ENCODE measurements at regions not wholly inside any gene's neighbourhood (a gene's known extent, or its start where the extent isn't known, plus 50 kb on each side); places are given as distances from the start of the nearest gene placed in this dataset.
A peak's percentile ranks its signal among the peaks of the same experiment; 100 is the strongest.

GRCh38 chr2:67277450-67277849 lies 119.7 kb upstream of the ETAA1 start:
- H2BK12ac ChIP-seq (ENCODE audit: low read length) = no peak overlapping the region
- no peak overlapping the region for H3K18ac ChIP-seq (ENCODE audit: low read length)
- no CpG with 5 or more reads among the region's 7 CpGs for WGBS (ENCODE audit: extremely low coverage, insufficient coverage, insufficient read length)
- no peak overlapping the region for H3K4me3 ChIP-seq (ENCODE audit: low read depth, low read length)
- H3K4me1 ChIP-seq (ENCODE audit: control insufficient read depth in 1 of 2, insufficient read depth in 2 of 2, low read length in 2 of 2) = no peaks in the 10 kb centered on the region
- H3K9me3 ChIP-seq (ENCODE audit: insufficient read depth, low read depth, low read length) = no peaks in the 10 kb centered on the region
- H2AK5ac ChIP-seq (ENCODE audit: low read length) = no peak overlapping the region
- no peaks in the 10 kb centered on the region for H3K27me3 ChIP-seq (ENCODE audit: insufficient read depth, low read length)
- H3K79me2 ChIP-seq (ENCODE audit: control insufficient read depth, insufficient read depth, low read length, poor library complexity) = no peaks in the 10 kb centered on the region
- no peak overlapping the region for H2BK120ac ChIP-seq (ENCODE audit: insufficient read depth, low read length, poor library complexity)
- no peak overlapping the region for H3K4ac ChIP-seq (ENCODE audit: low read depth, low read length)
- no peak overlapping the region for H3K23ac ChIP-seq (ENCODE audit: low read length)
- no peak overlapping the region for H4K12ac ChIP-seq (ENCODE audit: low read depth, low read length)
- no peak overlapping the region for H3K9ac ChIP-seq (ENCODE audit: low read length)
- no peak overlapping the region for H3K14ac ChIP-seq (ENCODE audit: low read length)
- no peak overlapping the region for H2AFZ ChIP-seq (ENCODE audit: insufficient read depth, low read length, poor library complexity)
- H3K79me1 ChIP-seq (ENCODE audit: low read length) = no peaks in the 10 kb centered on the region
- H3K36me3 ChIP-seq (ENCODE audit: control insufficient read depth in 1 of 2, insufficient read depth in 2 of 2, low read length in 2 of 2) = no peaks in the 10 kb centered on the region
- no peak overlapping the region for H3K27ac ChIP-seq (ENCODE audit: low read depth, low read length)
- H4K91ac ChIP-seq (ENCODE audit: low read depth, low read length) = no peak overlapping the region
- DNase-seq = peak in 1 of 2 donors; percentile 25
- no peak overlapping the region for H3K4me2 ChIP-seq (ENCODE audit: low read length)
- H2BK5ac ChIP-seq (ENCODE audit: low read depth, low read length, poor library complexity) = no peak overlapping the region
- no peak overlapping the region for H4K8ac ChIP-seq (ENCODE audit: low read depth, low read length)

GRCh38 chr2:67281101-67281500 lies 116.0 kb upstream of the ETAA1 start:
- Histone ChIP-seq H3K4ac (ENCODE audit: low read depth, low read length) (no peak overlapping the region), H3K14ac (ENCODE audit: low read length) (no peak overlapping the region), H3K36me3 (ENCODE audit: control insufficient read depth in 1 of 2, insufficient read depth in 2 of 2, low read length in 2 of 2) (no peaks in the 10 kb centered on the region), H3K4me1 (ENCODE audit: control insufficient read depth in 1 of 2, insufficient read depth in 2 of 2, low read length in 2 of 2) (no peaks in the 10 kb centered on the region), H2BK120ac (ENCODE audit: insufficient read depth, low read length, poor library complexity) (no peak overlapping the region), H3K9me3 (ENCODE audit: insufficient read depth, low read depth, low read length) (no peaks in the 10 kb centered on the region), H2AFZ (ENCODE audit: insufficient read depth, low read length, poor library complexity) (no peak overlapping the region), H4K8ac (ENCODE audit: low read depth, low read length) (no peak overlapping the region), H3K23ac (ENCODE audit: low read length) (no peak overlapping the region), H4K12ac (ENCODE audit: low read depth, low read length) (no peak overlapping the region), H2BK5ac (ENCODE audit: low read depth, low read length, poor library complexity) (no peak overlapping the region), H3K9ac (ENCODE audit: low read length) (no peak overlapping the region), H2AK5ac (ENCODE audit: low read length) (no peak overlapping the region), H3K18ac (ENCODE audit: low read length) (no peak overlapping the region), H3K4me2 (ENCODE audit: low read length) (no peak overlapping the region), H2BK12ac (ENCODE audit: low read length) (no peak overlapping the region), H3K27me3 (ENCODE audit: insufficient read depth, low read length) (no peaks in the 10 kb centered on the region), H3K79me1 (ENCODE audit: low read length) (no peaks in the 10 kb centered on the region), H3K4me3 (ENCODE audit: low read depth, low read length) (no peak overlapping the region), H3K79me2 (ENCODE audit: control insufficient read depth, insufficient read depth, low read length, poor library complexity) (no peaks in the 10 kb centered on the region), H4K91ac (ENCODE audit: low read depth, low read length) (no peak overlapping the region), H3K27ac (ENCODE audit: low read depth, low read length) (no peak overlapping the region)
- WGBS (ENCODE audit: extremely low coverage, insufficient coverage, insufficient read length) = no CpG with 5 or more reads among the region's 2 CpGs
- no peak for DNase-seq

- H3K9me3 ChIP-seq (ENCODE audit: insufficient read depth, low read depth, low read length) = no peaks in the 10 kb centered on the region
- no peak overlapping the region for H3K4ac ChIP-seq (ENCODE audit: low read depth, low read length)
- no peak overlapping the region for H4K91ac ChIP-seq (ENCODE audit: low read depth, low read length)
- no peak overlapping the region for H2AK5ac ChIP-seq (ENCODE audit: low read length)
- no peak overlapping the region for H3K14ac ChIP-seq (ENCODE audit: low read length)
- H3K4me2 ChIP-seq (ENCODE audit: low read length) = no peak overlapping the region
- no peak overlapping the region for H3K18ac ChIP-seq (ENCODE audit: low read length)
- no peak overlapping the region for H2BK12ac ChIP-seq (ENCODE audit: low read length)
- no peak overlapping the region for H3K23ac ChIP-seq (ENCODE audit: low read length)
- H4K12ac ChIP-seq (ENCODE audit: low read depth, low read length) = no peak overlapping the region
- H3K36me3 ChIP-seq (ENCODE audit: control insufficient read depth in 1 of 2, insufficient read depth in 2 of 2, low read length in 2 of 2) = no peaks in the 10 kb centered on the region
- no peak overlapping the region for H3K27ac ChIP-seq (ENCODE audit: low read depth, low read length)
- H3K27me3 ChIP-seq (ENCODE audit: insufficient read depth, low read length) = no peaks in the 10 kb centered on the region
- no peak overlapping the region for H3K4me3 ChIP-seq (ENCODE audit: low read depth, low read length)
- no peaks in the 10 kb centered on the region for H3K79me1 ChIP-seq (ENCODE audit: low read length)
- H4K8ac ChIP-seq (ENCODE audit: low read depth, low read length) = no peak overlapping the region
- no peak overlapping the region for H2BK120ac ChIP-seq (ENCODE audit: insufficient read depth, low read length, poor library complexity)
- H3K79me2 ChIP-seq (ENCODE audit: control insufficient read depth, insufficient read depth, low read length, poor library complexity) = no peaks in the 10 kb centered on the region
- H2BK5ac ChIP-seq (ENCODE audit: low read depth, low read length, poor library complexity) = no peak overlapping the region
- no peak overlapping the region for H2AFZ ChIP-seq (ENCODE audit: insufficient read depth, low read length, poor library complexity)
- DNase-seq = no peak
- H3K9ac ChIP-seq (ENCODE audit: low read length) = no peak overlapping the region
- no peaks in the 10 kb centered on the region for H3K4me1 ChIP-seq (ENCODE audit: control insufficient read depth in 1 of 2, insufficient read depth in 2 of 2, low read length in 2 of 2)
Measured at GRCh38 chr2:67283641-67284040, 113.5 kb upstream of the ETAA1 start.

- H3K9me3 ChIP-seq (ENCODE audit: insufficient read depth, low read depth, low read length) = no peaks in the 10 kb centered on the region
- H3K4ac ChIP-seq (ENCODE audit: low read depth, low read length) = no peak overlapping the region
- H3K18ac ChIP-seq (ENCODE audit: low read length) = no peak overlapping the region
- H3K27me3 ChIP-seq (ENCODE audit: insufficient read depth, low read length) = no peaks in the 10 kb centered on the region
- no peak overlapping the region for H2AFZ ChIP-seq (ENCODE audit: insufficient read depth, low read length, poor library complexity)
- no CpG with 5 or more reads among the region's 2 CpGs for WGBS (ENCODE audit: extremely low coverage, insufficient coverage, insufficient read length)
- H3K4me1 ChIP-seq (ENCODE audit: control insufficient read depth in 1 of 2, insufficient read depth in 2 of 2, low read length in 2 of 2) = no peaks in the 10 kb centered on the region
- H3K23ac ChIP-seq (ENCODE audit: low read length) = no peak overlapping the region
- H4K91ac ChIP-seq (ENCODE audit: low read depth, low read length) = no peak overlapping the region
- H3K4me2 ChIP-seq (ENCODE audit: low read length) = no peak overlapping the region
- H3K79me2 ChIP-seq (ENCODE audit: control insufficient read depth, insufficient read depth, low read length, poor library complexity) = no peaks in the 10 kb centered on the region
- no peak overlapping the region for H3K9ac ChIP-seq (ENCODE audit: low read length)
- no peak overlapping the region for H2AK5ac ChIP-seq (ENCODE audit: low read length)
- no peaks in the 10 kb centered on the region for H3K36me3 ChIP-seq (ENCODE audit: control insufficient read depth in 1 of 2, insufficient read depth in 2 of 2, low read length in 2 of 2)
- H3K14ac ChIP-seq (ENCODE audit: low read length) = no peak overlapping the region
- no peaks in the 10 kb centered on the region for H3K79me1 ChIP-seq (ENCODE audit: low read length)
- peak in 1 of 2 donors; percentile 41 for DNase-seq
- no peak overlapping the region for H2BK12ac ChIP-seq (ENCODE audit: low read length)
- no peak overlapping the region for H4K8ac ChIP-seq (ENCODE audit: low read depth, low read length)
- H3K27ac ChIP-seq (ENCODE audit: low read depth, low read length) = no peak overlapping the region
- no peak overlapping the region for H2BK5ac ChIP-seq (ENCODE audit: low read depth, low read length, poor library complexity)
- no peak overlapping the region for H4K12ac ChIP-seq (ENCODE audit: low read depth, low read length)
- no peak overlapping the region for H2BK120ac ChIP-seq (ENCODE audit: insufficient read depth, low read length, poor library complexity)
- no peak overlapping the region for H3K4me3 ChIP-seq (ENCODE audit: low read depth, low read length)
Measured at GRCh38 chr2:67286981-67287759, 110.0 kb upstream of the ETAA1 start.
